Progenitor cell of endocrine pancreas (in vitro differentiated cells): ENCODE measurements at regions not wholly inside any gene's neighbourhood (a gene's known extent, or its start where the extent isn't known, plus 50 kb on each side); places are given as distances from the start of the nearest gene placed in this dataset.

Experiments used
- DNase-seq: peaks from one replicate; pipeline ENCODE4 v3.0.0; 2021; ENCODE audit warnings: low spot score; ENCODE audit not compliant: unreplicated experiment
- H3K27ac Mint-ChIP-seq: 2 replicates; pipeline ENCODE4 v1.8.0; 2021; ENCODE audit warnings: mild to moderate bottlenecking, moderate library complexity, mixed read lengths
- H3K27me3 Mint-ChIP-seq: 2 replicates; pipeline ENCODE4 v1.8.0; 2021; ENCODE audit warnings: mixed read lengths
- H3K36me3 Mint-ChIP-seq: 2 replicates; pipeline ENCODE4 v1.8.0; 2022; ENCODE audit warnings: mixed read lengths; ENCODE audit not compliant: insufficient read depth
- H3K4me1 Mint-ChIP-seq: 2 replicates; pipeline ENCODE4 v1.8.0; 2021; ENCODE audit warnings: low read depth, mixed read lengths
- H3K4me3 Mint-ChIP-seq: 2 replicates; pipeline ENCODE4 v1.8.0; 2021; ENCODE audit warnings: low read depth, mild to moderate bottlenecking, moderate library complexity, mixed read lengths
- H3K9me3 Mint-ChIP-seq: 2 replicates; pipeline ENCODE4 v1.8.0; 2021; ENCODE audit warnings: low read depth, mixed read lengths
- CTCF ChIP-seq: fragments of 200-600 bp; sonication (generic); IDR thresholded peaks from one replicate; pipeline ENCODE4 v1.5.0; 2021; ENCODE audit warnings: antibody characterized with exemption, mild to moderate bottlenecking; ENCODE audit not compliant: unreplicated experiment

DNA sequence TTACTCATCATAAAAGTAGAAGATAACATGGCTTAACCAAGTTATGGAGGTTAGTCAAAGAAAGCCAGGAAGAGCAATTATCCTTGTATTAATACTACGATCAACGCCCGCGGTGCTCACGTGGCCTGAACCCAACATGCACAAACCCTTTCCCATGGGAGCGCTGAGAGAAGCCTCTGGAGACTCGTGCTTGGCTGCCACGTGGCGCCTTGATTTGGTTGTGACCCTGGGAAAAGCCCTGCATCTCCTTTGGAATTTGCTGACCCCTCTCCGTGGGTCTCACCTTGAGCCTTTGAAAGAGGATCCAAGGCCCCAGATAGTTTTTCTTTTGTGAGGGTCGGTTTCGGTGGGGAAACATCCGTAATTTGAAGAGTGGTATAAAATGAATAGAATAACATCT is 255.6 kb downstream of the DCDC2C start:
- Mint-ChIP-seq H3K9me3 (no peaks in the 10 kb centered on the region), H3K27ac (no peak overlapping the region), H3K36me3 (no peaks in the 10 kb centered on the region), H3K4me3 (no peak overlapping the region), H3K4me1 (peaks cover 3% of the 10 kb centered on the region), H3K27me3 (peaks cover 4% of the 10 kb centered on the region)
- DNase-seq: no peak
- TF ChIP-seq CTCF: no peak

DNA sequence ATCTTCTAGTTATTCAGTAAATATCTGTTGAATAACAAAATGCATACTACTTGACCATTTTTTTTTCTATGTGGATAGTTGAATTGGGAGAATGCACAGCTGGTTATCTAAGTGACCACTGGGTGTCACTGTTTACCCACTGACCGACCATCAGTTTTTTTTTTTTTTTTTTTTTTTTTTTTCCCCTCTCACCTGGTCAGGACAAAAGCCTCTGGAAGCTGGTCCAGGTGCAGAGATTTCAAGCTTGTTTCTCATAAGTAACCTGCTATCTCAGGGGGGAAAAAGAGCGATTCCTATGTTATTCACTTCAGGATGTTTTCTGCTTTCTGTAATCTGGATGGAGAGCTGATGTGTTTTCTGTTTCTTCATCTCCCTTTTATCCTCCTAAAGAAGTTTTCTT is 256.0 kb downstream of the DCDC2C start:
- no peak for DNase-seq
- peak; percentile 79 for TF ChIP-seq CTCF
- Mint-ChIP-seq H3K4me1 (peaks cover 3% of the 10 kb centered on the region), H3K4me3 (no peak overlapping the region), H3K9me3 (no peaks in the 10 kb centered on the region), H3K36me3 (no peaks in the 10 kb centered on the region), H3K27me3 (peaks cover 4% of the 10 kb centered on the region), H3K27ac (no peak overlapping the region)

DNA sequence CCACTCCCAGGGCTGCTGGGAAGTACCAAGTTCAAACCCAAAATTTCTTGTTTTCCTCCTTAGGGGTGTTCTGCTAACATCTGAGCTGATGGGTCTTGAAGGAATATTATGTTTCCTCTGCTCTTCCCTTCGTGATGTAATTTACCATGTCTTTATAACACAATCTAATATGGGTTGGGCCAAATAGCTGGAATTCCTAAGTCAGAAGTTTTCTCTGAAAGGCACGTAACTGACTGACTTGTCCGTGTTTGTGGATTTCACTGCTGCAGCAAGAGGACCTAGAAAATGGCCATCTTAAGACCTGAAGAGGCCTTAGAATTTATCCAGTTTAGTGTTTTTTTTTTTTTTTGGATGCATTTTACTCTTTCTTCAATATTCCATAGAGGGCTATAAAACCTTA is 256.7 kb downstream of the DCDC2C start:
- H3K27me3 Mint-ChIP-seq: peaks cover 4% of the 10 kb centered on the region
- no peaks in the 10 kb centered on the region for H3K36me3 Mint-ChIP-seq
- H3K27ac Mint-ChIP-seq: no peak overlapping the region
- no peaks in the 10 kb centered on the region for H3K9me3 Mint-ChIP-seq
- H3K4me3 Mint-ChIP-seq: no peak overlapping the region
- H3K4me1 Mint-ChIP-seq: peaks cover 3% of the 10 kb centered on the region
- no peak for DNase-seq
- no peak for TF ChIP-seq CTCF

DNA sequence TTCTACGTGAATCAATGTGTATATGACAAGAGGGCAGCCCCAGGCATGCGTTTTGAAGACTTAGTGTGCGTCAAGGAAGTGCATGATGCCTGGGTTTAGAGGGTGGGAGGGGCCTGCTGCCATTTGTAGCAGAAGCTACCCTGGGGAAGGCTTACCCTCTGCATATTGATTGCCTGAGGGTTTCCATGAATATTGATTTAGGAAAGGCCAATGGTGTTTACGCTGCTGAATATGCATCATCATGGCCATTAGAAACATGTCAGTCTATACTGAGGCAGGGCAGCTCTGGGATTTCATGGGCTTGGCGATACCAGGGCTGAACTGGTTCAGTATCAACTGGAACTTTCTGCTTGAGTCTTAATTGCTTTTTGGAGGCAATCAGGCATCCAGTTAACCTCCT is 259.3 kb downstream of the DCDC2C start:
- DNase-seq: no peak
- no peak for TF ChIP-seq CTCF
- Mint-ChIP-seq H3K4me1 (peaks cover 3% of the 10 kb centered on the region), H3K36me3 (no peaks in the 10 kb centered on the region), H3K27ac (no peak overlapping the region), H3K4me3 (no peak overlapping the region), H3K27me3 (no peaks in the 10 kb centered on the region), H3K9me3 (no peaks in the 10 kb centered on the region)

DNA sequence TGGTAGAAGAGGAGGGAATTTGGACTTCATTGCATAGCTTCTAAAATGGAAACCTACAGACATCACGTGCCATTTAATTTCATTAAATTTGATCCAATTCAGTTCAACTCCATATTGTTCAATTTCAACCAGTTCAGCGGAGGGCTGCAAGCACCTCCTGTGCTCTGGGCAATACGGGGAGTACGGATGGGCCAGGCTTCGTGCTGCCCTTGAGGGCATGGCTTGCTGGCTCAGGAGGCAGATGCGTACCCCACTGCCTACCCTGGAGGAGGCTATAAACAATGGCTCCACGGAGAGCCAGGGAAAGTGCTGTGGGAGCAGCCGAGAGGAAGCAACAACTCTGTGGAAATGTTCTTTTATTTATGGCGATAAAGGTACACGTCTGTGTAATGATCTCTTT is 261.8 kb downstream of the DCDC2C start:
- no peak overlapping the region for H3K27ac Mint-ChIP-seq

More for the DNA sequence above, 261.8 kb downstream of the DCDC2C start:
- no peak for TF ChIP-seq CTCF
- no peaks in the 10 kb centered on the region for H3K9me3 Mint-ChIP-seq
- peaks cover 3% of the 10 kb centered on the region for H3K4me1 Mint-ChIP-seq
- no peak overlapping the region for H3K4me3 Mint-ChIP-seq
- H3K36me3 Mint-ChIP-seq: no peaks in the 10 kb centered on the region
- DNase-seq: no peak
- peaks cover 2% of the 10 kb centered on the region for H3K27me3 Mint-ChIP-seq
